ENCODE measurements at regions not wholly inside any gene's neighbourhood (a gene's known extent, or its start where the extent isn't known, plus 50 kb on each side); places are given as distances from the start of the nearest gene placed in this dataset.

DNA sequence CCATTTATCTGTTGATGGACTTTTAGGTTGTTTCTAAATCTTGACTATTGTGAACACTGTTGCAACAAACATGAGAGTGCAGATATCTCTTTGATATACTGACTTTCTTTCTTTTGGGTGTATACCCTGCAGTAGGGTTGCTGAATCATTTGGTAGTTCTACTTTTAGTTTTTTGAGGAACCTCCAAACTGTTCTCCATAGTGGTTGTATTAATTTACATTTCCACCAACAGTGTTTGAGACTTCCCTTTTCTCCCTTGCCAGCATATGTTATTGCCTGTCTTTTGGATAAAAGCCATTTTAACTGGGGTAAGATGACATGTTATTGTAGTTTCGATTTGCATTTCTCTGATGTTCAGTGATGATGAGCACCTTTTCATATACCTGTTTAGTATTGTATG is 330.0 kb downstream of the DDX10 start:
- BruUV-seq (replicated peaks), result no TSS peak
- Mint-ChIP-seq H3K36me3 (ENCODE audit: insufficient read depth, unreplicated experiment) (no peaks in the 10 kb centered on the region), H3K4me1 (ENCODE audit: low read depth, unreplicated experiment) (no peaks in the 10 kb centered on the region), H3K9me3 (ENCODE audit: low read depth, unreplicated experiment) (peaks cover 3% of the 10 kb centered on the region), H3K27ac (ENCODE audit: unreplicated experiment) (no peak overlapping the region), H3K27me3 (ENCODE audit: unreplicated experiment) (no peaks in the 10 kb centered on the region), H3K4me3 (ENCODE audit: low read depth, unreplicated experiment) (no peak overlapping the region)
- CTCF ChIA-PET, result no interaction called here
- no peak for DNase-seq
- intact Hi-C loops (cut with micrococcal nuclease; ENCODE audit: unreplicated experiment), result no loop called here
- TF ChIP-seq, protein P1, sequence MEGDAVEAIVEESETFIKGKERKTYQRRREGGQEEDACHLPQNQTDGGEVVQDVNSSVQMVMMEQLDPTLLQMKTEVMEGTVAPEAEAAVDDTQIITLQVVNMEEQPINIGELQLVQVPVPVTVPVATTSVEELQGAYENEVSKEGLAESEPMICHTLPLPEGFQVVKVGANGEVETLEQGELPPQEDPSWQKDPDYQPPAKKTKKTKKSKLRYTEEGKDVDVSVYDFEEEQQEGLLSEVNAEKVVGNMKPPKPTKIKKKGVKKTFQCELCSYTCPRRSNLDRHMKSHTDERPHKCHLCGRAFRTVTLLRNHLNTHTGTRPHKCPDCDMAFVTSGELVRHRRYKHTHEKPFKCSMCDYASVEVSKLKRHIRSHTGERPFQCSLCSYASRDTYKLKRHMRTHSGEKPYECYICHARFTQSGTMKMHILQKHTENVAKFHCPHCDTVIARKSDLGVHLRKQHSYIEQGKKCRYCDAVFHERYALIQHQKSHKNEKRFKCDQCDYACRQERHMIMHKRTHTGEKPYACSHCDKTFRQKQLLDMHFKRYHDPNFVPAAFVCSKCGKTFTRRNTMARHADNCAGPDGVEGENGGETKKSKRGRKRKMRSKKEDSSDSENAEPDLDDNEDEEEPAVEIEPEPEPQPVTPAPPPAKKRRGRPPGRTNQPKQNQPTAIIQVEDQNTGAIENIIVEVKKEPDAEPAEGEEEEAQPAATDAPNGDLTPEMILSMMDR (IDR thresholded peaks at IDR 0.05; ENCODE audit: unreplicated experiment), result no peak

DNA sequence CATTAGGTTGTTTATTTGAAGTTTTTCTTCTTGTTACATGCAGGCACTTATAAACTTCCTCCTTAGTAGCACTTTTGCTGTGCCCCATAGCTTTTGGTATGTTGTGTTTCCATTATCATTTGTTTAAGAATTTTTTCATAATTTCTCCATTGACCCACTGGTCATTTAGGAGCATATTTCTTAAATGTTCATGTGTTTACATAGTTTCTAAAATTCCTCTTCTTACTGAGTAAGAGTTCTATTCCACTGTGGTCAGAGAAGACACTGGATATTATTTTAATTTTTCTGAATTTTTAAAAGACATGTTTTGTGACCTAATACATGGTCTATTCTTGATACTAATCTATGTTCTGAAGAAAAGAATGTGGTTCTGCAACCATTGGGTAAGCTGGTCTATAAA is 333.0 kb downstream of the DDX10 start:
- Mint-ChIP-seq H3K9me3 (ENCODE audit: low read depth, unreplicated experiment) (peaks cover 3% of the 10 kb centered on the region), H3K27ac (ENCODE audit: unreplicated experiment) (no peak overlapping the region), H3K4me3 (ENCODE audit: low read depth, unreplicated experiment) (no peak overlapping the region), H3K36me3 (ENCODE audit: insufficient read depth, unreplicated experiment) (no peaks in the 10 kb centered on the region), H3K4me1 (ENCODE audit: low read depth, unreplicated experiment) (no peaks in the 10 kb centered on the region), H3K27me3 (ENCODE audit: unreplicated experiment) (no peaks in the 10 kb centered on the region)
- DNase-seq, result no peak
- BruUV-seq (replicated peaks), result no TSS peak
- TF ChIP-seq, protein P1 (IDR thresholded peaks at IDR 0.05; ENCODE audit: unreplicated experiment), result no peak
- CTCF ChIA-PET, result no interaction called here
- intact Hi-C loops (cut with micrococcal nuclease; ENCODE audit: unreplicated experiment), result no loop called here

DNA sequence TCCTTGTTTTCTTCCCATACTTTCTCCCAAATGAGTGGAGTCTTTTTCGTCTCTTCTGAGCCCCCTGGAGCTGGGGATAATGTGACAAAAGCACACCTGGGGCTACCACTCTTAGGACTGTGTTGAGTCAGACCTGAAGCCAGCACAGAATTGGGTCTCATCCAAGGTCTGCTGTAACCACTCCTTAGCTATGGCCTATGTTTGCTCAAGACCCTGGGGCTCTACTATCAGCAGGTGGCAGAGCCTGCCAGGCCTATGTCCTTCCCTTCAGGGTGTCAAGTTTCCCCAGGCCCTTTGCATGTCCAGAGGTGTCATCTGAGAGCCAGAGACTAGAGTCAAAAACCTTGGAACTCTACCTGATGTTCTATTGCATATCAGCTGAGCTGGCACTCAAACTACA is 335.7 kb downstream of the DDX10 start:
- no peak for DNase-seq
- H3K27ac Mint-ChIP-seq (ENCODE audit: unreplicated experiment), result no peak overlapping the region
- no peak overlapping the region for H3K4me3 Mint-ChIP-seq (ENCODE audit: low read depth, unreplicated experiment)
- TF ChIP-seq, protein P1 (IDR thresholded peaks at IDR 0.05; ENCODE audit: unreplicated experiment), result no peak
- peaks cover 3% of the 10 kb centered on the region for H3K9me3 Mint-ChIP-seq (ENCODE audit: low read depth, unreplicated experiment)
- no peaks in the 10 kb centered on the region for H3K4me1 Mint-ChIP-seq (ENCODE audit: low read depth, unreplicated experiment)
- H3K27me3 Mint-ChIP-seq (ENCODE audit: unreplicated experiment), result no peaks in the 10 kb centered on the region
- intact Hi-C loops (cut with micrococcal nuclease; ENCODE audit: unreplicated experiment), result no loop called here
- BruUV-seq (replicated peaks), result no TSS peak
- CTCF ChIA-PET, result no interaction called here
- H3K36me3 Mint-ChIP-seq (ENCODE audit: insufficient read depth, unreplicated experiment), result no peaks in the 10 kb centered on the region

DNA sequence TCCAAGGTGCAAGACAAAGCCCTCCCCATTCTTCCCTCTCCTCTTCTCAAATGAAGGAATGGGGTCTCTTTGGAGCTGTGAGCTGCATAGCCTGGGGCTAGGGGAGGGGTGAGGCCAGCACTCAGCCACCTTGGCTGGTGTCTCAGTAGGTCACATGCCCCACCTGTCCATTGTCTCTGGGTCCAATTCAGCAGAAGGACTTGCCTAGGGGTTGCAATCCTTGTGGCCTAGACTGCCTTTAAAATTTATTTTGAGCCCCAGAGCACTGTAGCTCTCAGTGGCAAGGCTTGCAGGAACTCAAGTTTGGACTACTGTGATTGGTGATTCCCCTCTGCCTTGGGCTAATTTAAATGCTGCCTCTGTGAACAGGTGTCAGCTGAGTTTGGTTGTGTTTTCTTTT is 336.7 kb downstream of the DDX10 start:
- no TSS peak for BruUV-seq (replicated peaks)
- TF ChIP-seq, protein P1 (IDR thresholded peaks at IDR 0.05; ENCODE audit: unreplicated experiment), result no peak
- CTCF ChIA-PET, result interaction anchor here (0.7 kb wide), 1 partner anchor 1234 kb away, joined by 11 read pairs; no protein-coding TSS in a partner anchor
- Mint-ChIP-seq H3K9me3 (ENCODE audit: low read depth, unreplicated experiment) (peaks cover 2% of the 10 kb centered on the region), H3K27me3 (ENCODE audit: unreplicated experiment) (no peaks in the 10 kb centered on the region), H3K4me3 (ENCODE audit: low read depth, unreplicated experiment) (no peak overlapping the region), H3K27ac (ENCODE audit: unreplicated experiment) (no peak overlapping the region), H3K36me3 (ENCODE audit: insufficient read depth, unreplicated experiment) (no peaks in the 10 kb centered on the region), H3K4me1 (ENCODE audit: low read depth, unreplicated experiment) (no peaks in the 10 kb centered on the region)
- intact Hi-C loops (cut with micrococcal nuclease; ENCODE audit: unreplicated experiment), result no loop called here
- DNase-seq, result no peak

DNA sequence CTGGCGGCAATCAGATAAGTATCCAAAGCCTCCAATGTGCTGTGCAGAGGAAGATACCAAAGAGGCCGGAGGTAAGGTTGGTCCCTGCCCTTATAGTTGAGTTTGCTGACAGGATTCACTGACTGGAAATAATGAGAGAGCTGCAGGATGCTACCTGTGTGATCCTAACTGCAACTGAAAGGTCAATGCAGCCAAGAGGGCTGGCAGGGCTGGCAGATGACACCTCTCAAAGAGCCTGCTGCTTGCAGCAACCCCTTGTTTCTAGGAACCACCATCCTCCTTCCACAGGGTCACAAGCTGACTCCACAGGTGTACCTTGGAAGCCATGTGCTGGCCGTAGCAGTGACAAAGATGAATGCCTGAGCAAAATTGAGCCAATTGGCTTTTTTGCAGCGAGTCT is 348.1 kb downstream of the DDX10 start:
- intact Hi-C loops (cut with micrococcal nuclease; ENCODE audit: unreplicated experiment), result no loop called here
- TF ChIP-seq, protein P1 (IDR thresholded peaks at IDR 0.05; ENCODE audit: unreplicated experiment), result no peak
- CTCF ChIA-PET, result no interaction called here
- H3K27ac Mint-ChIP-seq (ENCODE audit: unreplicated experiment), result no peak overlapping the region
- peaks cover 3% of the 10 kb centered on the region for H3K9me3 Mint-ChIP-seq (ENCODE audit: low read depth, unreplicated experiment)
- no peak for DNase-seq
- BruUV-seq (replicated peaks), result no TSS peak
- no peaks in the 10 kb centered on the region for H3K36me3 Mint-ChIP-seq (ENCODE audit: insufficient read depth, unreplicated experiment)
- H3K27me3 Mint-ChIP-seq (ENCODE audit: unreplicated experiment), result no peaks in the 10 kb centered on the region
- no peak overlapping the region for H3K4me3 Mint-ChIP-seq (ENCODE audit: low read depth, unreplicated experiment)
- H3K4me1 Mint-ChIP-seq (ENCODE audit: low read depth, unreplicated experiment), result no peaks in the 10 kb centered on the region
